H54 (cell line): ENCODE measurements at regions not wholly inside any gene's neighbourhood (a gene's known extent, or its start where the extent isn't known, plus 50 kb on each side); places are given as distances from the start of the nearest gene placed in this dataset.
"Not testable (repeated sequence)": the region's sequence is repeated elsewhere in the genome, so short reads cannot be mapped to it uniquely, and the experiment has no call there.

Experiments
- DNase-seq: peaks from one replicate; pipeline ENCODE4 v3.0.0; 2011; ENCODE audit warnings: low spot score, mixed read lengths; ENCODE audit not compliant: insufficient read length
- FAIRE-seq: peaks from 3 replicates; lab custom pipeline; 2011; peaks lifted over from hg19 to GRCh38; lab: Jason Lieb, UNC
- POLR2A ChIP-seq: IDR thresholded peaks from 2 replicates; pipeline ENCODE4 v1.6.1; 2011; ENCODE audit warnings: low read depth, mild to moderate bottlenecking, low read length

- DNase-seq (no peak), FAIRE-seq (no peak)
- no peak for TF ChIP-seq POLR2A
Observed at GRCh38 chr3:159239059-159239458, 437.2 kb downstream of the MFSD1 start.

GRCh38 chr3:159244933-159245332 lies 443.1 kb downstream of the MFSD1 start:
- DNase-seq (no peak), FAIRE-seq (no peak)
- no peak for TF ChIP-seq POLR2A

- DNase-seq (no peak), FAIRE-seq (no peak)
- no peak for TF ChIP-seq POLR2A
Observed at GRCh38 chr3:159245871-159246270, 444.0 kb downstream of the MFSD1 start.

GRCh38 chr3:159246385-159246784 lies 444.5 kb downstream of the MFSD1 start:
- FAIRE-seq (no peak), DNase-seq (no peak)
- TF ChIP-seq POLR2A: no peak

- TF ChIP-seq POLR2A: no peak
- DNase-seq: no peak
- FAIRE-seq: no peak
Observed at GRCh38 chr3:159249472-159250174, 447.8 kb downstream of the MFSD1 start.

- FAIRE-seq (no peak), DNase-seq (no peak)
- no peak for TF ChIP-seq POLR2A
Observed at GRCh38 chr3:159250961-159251360, 449.1 kb downstream of the MFSD1 start.

DNA sequence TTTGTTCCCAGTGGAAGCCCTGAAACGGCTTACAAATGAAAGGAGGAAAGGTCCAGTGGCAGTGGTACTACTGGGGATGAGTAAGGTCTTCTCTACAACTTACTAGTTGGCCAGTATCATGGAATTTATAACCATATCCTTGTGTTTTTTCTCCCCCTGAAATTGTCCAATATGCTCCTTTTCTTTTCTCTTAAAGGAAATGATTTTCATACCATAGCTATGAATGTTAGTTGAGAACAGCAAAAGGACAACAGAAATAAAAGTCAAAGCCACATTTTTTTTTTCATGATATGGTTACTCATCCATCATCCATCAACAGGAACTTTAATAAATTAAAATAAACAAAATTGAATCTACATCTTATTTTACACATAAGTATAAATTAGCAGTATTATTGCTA lies 450.4 kb downstream of the MFSD1 start:
- no peak for TF ChIP-seq POLR2A
- FAIRE-seq (peak; percentile 87), DNase-seq (no peak)

DNA sequence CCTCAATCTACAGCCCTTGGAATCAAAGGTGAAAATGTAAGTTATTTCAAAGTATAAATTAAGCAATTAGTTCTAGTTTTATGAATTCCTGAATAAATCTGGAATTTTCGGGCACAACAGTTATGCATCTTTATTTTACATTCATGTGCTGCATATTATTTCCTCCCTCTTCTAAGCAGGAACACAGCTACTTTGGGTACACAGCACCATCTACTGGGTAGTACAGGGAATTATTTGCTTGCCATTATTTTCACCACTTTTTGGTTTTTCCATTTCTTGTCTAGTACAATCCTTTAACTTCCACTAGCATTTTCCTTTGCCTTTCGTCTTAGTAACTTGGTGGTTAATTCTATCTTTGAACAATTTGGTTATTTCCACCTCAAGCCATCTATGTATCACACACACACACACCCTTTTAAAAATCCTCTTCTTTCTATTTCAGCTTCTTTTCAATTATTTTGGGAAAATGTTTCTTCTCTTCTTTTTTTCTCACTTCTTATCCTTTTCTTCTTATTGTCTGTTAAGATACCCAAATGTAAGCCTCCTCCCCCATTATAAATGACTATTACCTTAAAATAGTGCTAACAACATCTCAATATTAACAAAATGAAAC lies 451.0 kb downstream of the MFSD1 start:
- FAIRE-seq (peak; percentile 98), DNase-seq (no peak)
- no peak for TF ChIP-seq POLR2A

GRCh38 chr3:159253860-159254259 lies 452.0 kb downstream of the MFSD1 start:
- FAIRE-seq: no peak
- DNase-seq: no peak
- no peak for TF ChIP-seq POLR2A

DNA sequence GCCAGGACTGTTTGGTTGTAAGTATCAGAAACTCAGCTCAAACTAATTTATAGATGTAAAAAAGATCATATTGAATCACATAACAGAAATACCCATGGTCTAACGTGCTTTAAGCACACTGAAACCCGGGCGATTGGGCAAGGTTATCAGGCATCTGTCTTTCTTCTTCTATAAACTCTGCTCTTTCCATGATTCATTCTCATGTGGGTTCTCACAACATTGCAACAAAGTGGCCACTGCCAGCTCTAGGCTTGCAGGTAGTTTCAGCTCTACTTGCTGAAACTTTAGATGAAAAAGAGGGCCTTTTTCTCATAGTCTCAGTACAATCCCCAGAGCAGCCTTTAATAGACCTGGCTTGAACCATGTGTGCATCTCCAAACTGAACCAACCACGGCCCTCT lies 456.1 kb downstream of the MFSD1 start:
- TF ChIP-seq POLR2A: no peak
- no peak for FAIRE-seq
- DNase-seq: no peak

GRCh38 chr3:159258934-159259333 lies 457.1 kb downstream of the MFSD1 start:
- no peak for TF ChIP-seq POLR2A
- DNase-seq (no peak), FAIRE-seq (no peak)

DNA sequence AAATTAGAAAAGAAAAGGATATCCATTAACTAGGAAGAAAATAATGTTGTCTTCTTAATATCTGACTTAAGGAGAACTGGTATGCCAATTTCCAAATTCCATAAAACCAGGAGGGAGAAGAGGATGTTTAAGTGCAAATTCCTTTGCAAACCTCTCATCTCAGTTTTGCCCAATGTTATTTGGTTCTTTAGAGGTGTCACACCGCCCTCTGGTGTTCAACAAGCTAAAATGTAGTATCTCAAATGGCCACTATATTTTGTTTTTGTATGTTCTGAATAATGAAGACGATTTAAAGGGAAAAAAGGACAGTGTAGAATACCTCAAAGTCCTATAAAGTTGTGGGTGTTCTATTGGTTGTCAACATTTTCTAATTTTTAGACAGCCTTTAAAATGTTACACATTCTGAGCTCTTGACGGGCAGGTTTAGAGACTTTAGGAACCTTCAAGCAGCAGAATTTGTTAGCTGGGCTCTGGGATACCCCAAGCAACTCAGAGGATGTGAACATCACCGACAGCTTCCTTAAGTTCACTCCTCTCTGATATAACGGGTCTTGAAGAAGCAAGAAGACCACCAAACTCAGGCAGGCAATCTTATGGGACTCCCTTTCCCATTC lies 458.3 kb downstream of the MFSD1 start:
- FAIRE-seq: peak; percentile 94
- no peak for DNase-seq
- TF ChIP-seq POLR2A: no peak

DNA sequence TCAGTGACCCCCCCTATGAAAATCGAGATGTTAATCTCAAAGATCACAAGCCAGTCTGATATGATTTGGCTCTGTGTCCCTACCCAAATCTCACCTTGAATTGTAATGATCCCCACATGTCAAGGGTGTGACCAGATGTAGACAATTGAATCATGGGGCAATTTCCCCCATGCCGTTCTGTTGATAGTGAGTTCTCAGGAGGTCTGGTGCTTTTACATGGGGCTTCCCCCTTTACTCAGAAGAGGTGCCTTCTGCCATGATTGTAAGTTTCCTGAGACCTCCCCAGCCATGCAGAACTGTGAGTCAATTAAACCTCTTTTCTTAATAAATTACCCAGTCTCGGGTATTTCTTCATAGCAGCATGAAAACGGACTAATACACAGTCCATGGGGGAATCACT lies 459.5 kb downstream of the MFSD1 start:
- not testable (repeated sequence) for DNase-seq, FAIRE-seq

DNA sequence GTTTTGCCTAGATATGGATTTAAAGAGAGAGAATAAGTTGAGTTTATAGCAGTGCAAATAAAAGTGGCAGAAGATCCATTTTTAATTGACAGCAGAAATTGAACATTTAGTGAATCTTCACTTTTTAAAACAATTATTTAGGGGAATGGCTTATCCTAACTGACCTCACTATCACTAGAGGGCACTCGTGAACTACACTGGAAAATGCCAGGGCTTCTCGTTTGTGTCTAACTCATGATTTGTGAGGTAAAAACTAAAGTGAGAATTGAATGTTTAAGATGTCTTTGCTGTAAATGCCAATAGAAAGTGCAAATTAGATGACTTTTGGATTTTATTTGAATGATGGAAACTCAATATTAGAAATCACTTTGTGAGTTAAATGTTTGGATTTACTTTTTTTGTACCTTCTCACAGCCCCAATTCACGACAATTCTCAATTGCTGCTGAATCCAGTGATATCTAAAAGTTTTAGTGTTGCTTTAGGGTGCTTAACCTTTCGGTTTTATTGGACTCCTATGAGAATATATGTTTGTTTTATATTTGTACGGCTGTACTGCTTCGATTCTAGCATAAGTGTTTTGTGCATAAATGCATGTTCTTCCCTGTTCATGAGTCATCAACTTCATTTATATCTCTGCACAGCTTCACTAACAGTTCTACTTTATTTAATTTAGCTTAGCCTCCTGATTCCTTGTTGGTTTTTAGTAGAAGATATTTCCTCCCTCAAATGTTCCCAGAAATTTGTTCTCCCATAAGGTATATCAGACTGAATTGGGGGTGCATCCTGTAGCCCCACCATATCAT lies 462.1 kb downstream of the MFSD1 start:
- peak; percentile 90 for FAIRE-seq
- DNase-seq: no peak

GRCh38 chr3:159265705-159266104 lies 463.9 kb downstream of the MFSD1 start:
- DNase-seq (no peak), FAIRE-seq (no peak)
- no peak for TF ChIP-seq POLR2A

More for the DNA sequence above, 462.1 kb downstream of the MFSD1 start:
- TF ChIP-seq POLR2A: no peak
